ENCODE measurements at regions not wholly inside any gene's neighbourhood (a gene's known extent, or its start where the extent isn't known, plus 50 kb on each side); places are given as distances from the start of the nearest gene placed in this dataset.
A peak's percentile ranks its signal among the peaks of the same experiment; 100 is the strongest.

- no TSS peak for BruUV-seq (replicated peaks)
- Histone ChIP-seq H3K4me3 (ENCODE audit: low read depth, low read length, poor library complexity, severe bottlenecking) (peak overlapping the region; percentile 27), H3K9me3 (ENCODE audit: low read depth, low read length, poor library complexity, severe bottlenecking) (no peaks in the 10 kb centered on the region), H3K27ac (ENCODE audit: low read depth, low read length, poor library complexity, severe bottlenecking) (no peak overlapping the region), H3K27me3 (replicated peaks; ENCODE audit: insufficient read depth, low read depth, low read length, poor library complexity) (peaks cover 29% of the 10 kb centered on the region), H3K36me3 (ENCODE audit: insufficient read depth, low read length, poor library complexity, severe bottlenecking) (no peaks in the 10 kb centered on the region), H3K4me1 (ENCODE audit: insufficient read depth, low read length, poor library complexity, severe bottlenecking) (no peaks in the 10 kb centered on the region)
- TF ChIP-seq EZH2 (IDR thresholded peaks at IDR 0.05; ENCODE audit: borderline replicate concordance, low read depth, low read length, poor library complexity, severe bottlenecking), result no peak
- POLR2A ChIA-PET (ENCODE audit: low non-redundant PET), result no interaction called here
- intact Hi-C loops (cut with micrococcal nuclease; ENCODE audit: unreplicated experiment), result no loop called here
- CTCF ChIA-PET, result no interaction called here
- no peak for DNase-seq (ENCODE audit: low spot score)
Observed at GRCh38 chr16:50467559-50467942, 80.6 kb upstream of the NKD1 start.

DNA sequence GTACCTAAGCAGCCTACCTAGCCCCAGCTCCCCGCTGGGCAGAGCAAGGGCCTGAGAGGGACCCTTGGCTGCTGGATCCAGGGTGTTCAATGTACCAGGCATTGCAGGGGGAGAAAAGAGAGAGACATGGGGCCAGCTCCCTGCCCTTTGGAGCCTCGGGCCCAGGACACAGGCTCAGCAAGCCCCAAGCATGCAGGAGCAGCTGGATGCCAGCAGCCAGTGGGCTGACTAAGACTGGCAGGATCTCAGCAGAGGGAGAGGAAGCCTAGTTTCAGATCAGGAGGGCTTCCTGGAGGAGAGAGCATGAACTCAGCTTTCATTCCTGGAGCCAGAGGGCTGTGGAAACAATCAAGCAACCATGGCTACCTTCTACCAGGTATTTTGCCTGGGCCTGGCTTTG lies 82.0 kb upstream of the NKD1 start:
- Histone ChIP-seq H3K4me3 (ENCODE audit: low read depth, low read length, poor library complexity, severe bottlenecking) (no peak overlapping the region), H3K27me3 (replicated peaks; ENCODE audit: insufficient read depth, low read depth, low read length, poor library complexity) (peaks cover 29% of the 10 kb centered on the region), H3K27ac (ENCODE audit: low read depth, low read length, poor library complexity, severe bottlenecking) (no peak overlapping the region), H3K36me3 (ENCODE audit: insufficient read depth, low read length, poor library complexity, severe bottlenecking) (no peaks in the 10 kb centered on the region), H3K9me3 (ENCODE audit: low read depth, low read length, poor library complexity, severe bottlenecking) (no peaks in the 10 kb centered on the region), H3K4me1 (ENCODE audit: insufficient read depth, low read length, poor library complexity, severe bottlenecking) (no peaks in the 10 kb centered on the region)
- POLR2A ChIA-PET (ENCODE audit: low non-redundant PET), result no interaction called here
- CTCF ChIA-PET, result no interaction called here
- intact Hi-C loops (cut with micrococcal nuclease; ENCODE audit: unreplicated experiment), result no loop called here
- DNase-seq (ENCODE audit: low spot score), result no peak
- TF ChIP-seq CTCF (conservative IDR thresholded peaks at IDR 0.05; ENCODE audit: low read depth, low read length), result no peak
- no peak for TF ChIP-seq EZH2 (IDR thresholded peaks at IDR 0.05; ENCODE audit: borderline replicate concordance, low read depth, low read length, poor library complexity, severe bottlenecking)
- BruUV-seq (replicated peaks), result no TSS peak

DNA sequence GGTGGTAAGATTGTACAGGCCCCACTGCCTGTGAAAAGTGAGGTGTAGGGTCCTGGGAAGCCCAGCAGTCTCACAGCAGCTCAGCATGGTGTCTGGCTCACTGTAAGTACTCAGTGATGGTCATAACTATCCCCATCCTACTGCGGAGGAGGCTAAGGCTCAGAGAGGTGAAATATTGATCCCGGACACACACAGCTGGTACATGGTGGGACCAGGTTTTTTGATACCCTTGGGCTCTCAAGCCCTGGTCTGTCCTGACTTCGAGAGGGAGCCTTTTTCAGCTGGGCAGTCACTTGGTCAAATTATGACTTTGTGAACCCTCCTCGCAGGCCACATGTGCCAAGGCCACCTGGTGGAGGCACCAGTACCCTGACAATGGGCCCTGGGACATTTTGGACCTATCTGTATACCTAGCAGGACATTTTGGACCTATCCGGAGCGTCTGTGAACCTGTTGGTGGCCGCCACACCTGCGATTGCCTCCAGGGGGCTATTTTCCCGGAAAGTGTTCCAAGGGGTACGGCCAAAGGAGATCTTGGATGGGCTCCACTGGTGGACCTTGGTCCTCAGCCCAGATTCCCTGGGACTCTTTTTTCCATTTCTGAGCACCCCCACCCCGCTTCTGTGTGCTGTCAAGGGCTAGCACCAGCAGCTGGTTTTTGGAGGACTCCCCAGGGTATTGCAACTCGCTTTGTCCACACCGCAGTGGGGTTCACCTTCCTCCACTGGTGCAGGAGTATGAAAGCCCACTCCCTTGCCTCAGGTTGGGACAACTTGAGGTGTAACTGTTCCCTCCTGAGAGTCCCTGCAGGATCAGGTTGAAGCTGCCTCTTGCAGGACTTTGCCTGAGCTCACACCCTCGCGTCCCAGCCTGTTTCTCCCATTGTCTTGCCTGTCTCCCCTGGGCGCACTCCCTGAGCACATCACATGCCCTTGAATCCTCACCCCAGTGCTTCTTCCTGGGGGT lies 83.6 kb upstream of the NKD1 start:
- POLR2A ChIA-PET (ENCODE audit: low non-redundant PET), result no interaction called here
- Histone ChIP-seq H3K27ac (ENCODE audit: low read depth, low read length, poor library complexity, severe bottlenecking) (no peak overlapping the region), H3K4me3 (ENCODE audit: low read depth, low read length, poor library complexity, severe bottlenecking) (no peak overlapping the region), H3K36me3 (ENCODE audit: insufficient read depth, low read length, poor library complexity, severe bottlenecking) (no peaks in the 10 kb centered on the region), H3K27me3 (replicated peaks; ENCODE audit: insufficient read depth, low read depth, low read length, poor library complexity) (peaks cover 28% of the 10 kb centered on the region), H3K9me3 (ENCODE audit: low read depth, low read length, poor library complexity, severe bottlenecking) (no peaks in the 10 kb centered on the region), H3K4me1 (ENCODE audit: insufficient read depth, low read length, poor library complexity, severe bottlenecking) (no peaks in the 10 kb centered on the region)
- no TSS peak for BruUV-seq (replicated peaks)
- DNase-seq (ENCODE audit: low spot score), result no peak
- CTCF ChIA-PET, result no interaction called here
- intact Hi-C loops (cut with micrococcal nuclease; ENCODE audit: unreplicated experiment), result no loop called here
- TF ChIP-seq EZH2 (IDR thresholded peaks at IDR 0.05; ENCODE audit: borderline replicate concordance, low read depth, low read length, poor library complexity, severe bottlenecking) (no peak), CTCF (conservative IDR thresholded peaks at IDR 0.05; ENCODE audit: low read depth, low read length) (no peak)
